ENCODE measurements at regions not wholly inside any gene's neighbourhood (a gene's known extent, or its start where the extent isn't known, plus 50 kb on each side); places are given as distances from the start of the nearest gene placed in this dataset.

- no peak for ATAC-seq
- H3K4me3 Mint-ChIP-seq: no peak overlapping the region
Observed at GRCh38 chr18:43596105-43596712, 318.9 kb upstream of the SYT4 start.

DNA sequence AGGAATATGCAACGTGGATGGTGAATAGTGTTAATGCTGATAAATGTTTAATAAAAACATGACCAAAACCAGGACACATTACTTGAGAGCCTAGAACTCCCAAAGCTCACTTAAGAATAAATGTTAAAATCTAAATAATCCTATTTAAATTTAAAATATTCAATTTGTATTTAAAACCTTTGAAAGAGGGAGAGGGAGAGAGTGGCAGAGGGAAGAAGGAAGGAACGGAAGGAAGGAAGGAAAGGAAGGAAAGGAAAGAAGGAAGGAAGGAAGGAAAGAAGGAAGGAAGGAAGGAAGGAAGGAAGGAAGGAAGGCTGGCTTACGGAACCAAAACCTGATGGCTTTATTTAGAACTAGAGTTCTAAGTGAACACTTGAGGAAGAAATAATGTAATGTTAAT is 324.1 kb upstream of the SYT4 start:
- DNase-seq (ENCODE audit: low spot score) (no peak), ATAC-seq (no peak)
- Mint-ChIP-seq H3K36me3 (peaks cover 14% of the 10 kb centered on the region), H3K9me3 (peaks cover 13% of the 10 kb centered on the region), H3K4me1 (ENCODE audit: low read depth in 2 of 2) (no peaks in the 10 kb centered on the region), H3K27ac (no peak overlapping the region), H3K4me3 (no peak overlapping the region), H3K27me3 (no peaks in the 10 kb centered on the region)

More at GRCh38 chr18:43596105-43596712, 318.9 kb upstream of the SYT4 start:
- Mint-ChIP-seq H3K9me3 (no peaks in the 10 kb centered on the region), H3K27ac (no peak overlapping the region), H3K27me3 (no peaks in the 10 kb centered on the region), H3K36me3 (no peaks in the 10 kb centered on the region), H3K4me1 (ENCODE audit: low read depth in 2 of 2) (no peaks in the 10 kb centered on the region)
- no peak for DNase-seq (ENCODE audit: low spot score)

- no peaks in the 10 kb centered on the region for H3K4me1 Mint-ChIP-seq (ENCODE audit: low read depth in 2 of 2)
- no peak overlapping the region for H3K4me3 Mint-ChIP-seq
- no peak overlapping the region for H3K27ac Mint-ChIP-seq
- no peak for DNase-seq (ENCODE audit: low spot score)
- no peak for ATAC-seq
- H3K36me3 Mint-ChIP-seq: peaks cover 19% of the 10 kb centered on the region
- no peaks in the 10 kb centered on the region for H3K27me3 Mint-ChIP-seq
- peaks cover 16% of the 10 kb centered on the region for H3K9me3 Mint-ChIP-seq
Observed at GRCh38 chr18:43605224-43605623, 327.9 kb upstream of the SYT4 start.

DNA sequence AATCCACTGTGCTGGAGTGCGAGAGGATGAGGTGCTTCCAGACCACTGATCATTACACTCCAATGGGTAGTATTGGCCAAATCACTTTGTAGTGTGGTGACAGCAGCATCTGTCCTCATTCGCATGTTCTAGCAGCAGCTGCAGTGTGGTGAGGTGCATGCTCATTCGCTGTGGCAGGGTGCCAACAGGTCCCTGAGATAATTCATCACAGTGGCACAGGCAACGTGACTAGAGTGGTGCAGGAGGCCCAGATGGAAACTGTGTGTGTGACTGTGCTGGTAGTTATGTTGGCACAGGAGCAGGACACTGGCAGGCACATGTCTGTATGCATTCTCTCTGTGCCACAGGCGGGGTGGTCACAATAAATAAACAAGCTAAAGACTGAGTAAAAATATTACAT is 329.5 kb upstream of the SYT4 start:
- Mint-ChIP-seq H3K9me3 (peaks cover 16% of the 10 kb centered on the region), H3K27me3 (no peaks in the 10 kb centered on the region), H3K4me3 (no peak overlapping the region), H3K36me3 (peaks cover 19% of the 10 kb centered on the region), H3K27ac (no peak overlapping the region), H3K4me1 (ENCODE audit: low read depth in 2 of 2) (no peaks in the 10 kb centered on the region)
- ATAC-seq: no peak
- DNase-seq (ENCODE audit: low spot score): no peak

DNA sequence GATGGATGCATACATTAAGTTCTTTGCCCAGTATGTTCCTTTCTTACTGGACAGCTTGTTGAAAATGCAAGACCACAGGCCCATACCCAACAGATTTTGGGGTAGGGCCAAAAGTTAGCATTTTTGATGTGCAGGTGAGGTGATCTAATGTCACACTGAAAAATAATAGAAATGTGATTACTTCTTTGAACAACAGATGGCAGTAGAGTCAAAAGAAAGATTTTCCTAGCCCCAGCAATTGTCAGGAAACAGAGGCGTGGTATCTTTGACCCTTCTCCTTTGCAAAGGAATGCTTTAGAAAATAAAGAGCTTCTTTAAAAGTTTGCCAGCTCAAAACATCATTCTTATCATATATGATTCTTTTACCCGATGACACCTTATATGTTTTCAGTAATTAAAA is 343.6 kb upstream of the SYT4 start:
- no peak overlapping the region for H3K4me3 Mint-ChIP-seq
- no peaks in the 10 kb centered on the region for H3K4me1 Mint-ChIP-seq (ENCODE audit: low read depth in 2 of 2)
- no peak for DNase-seq (ENCODE audit: low spot score)
- H3K27ac Mint-ChIP-seq: no peak overlapping the region
- H3K27me3 Mint-ChIP-seq: peaks cover 0 to 7% of the 10 kb centered on the region in 2 donors
- ATAC-seq: no peak
- no peaks in the 10 kb centered on the region for H3K9me3 Mint-ChIP-seq
- H3K36me3 Mint-ChIP-seq: no peaks in the 10 kb centered on the region

- Mint-ChIP-seq H3K36me3 (no peaks in the 10 kb centered on the region), H3K4me1 (ENCODE audit: low read depth in 2 of 2) (no peaks in the 10 kb centered on the region), H3K27ac (no peak overlapping the region), H3K4me3 (no peak overlapping the region), H3K27me3 (peaks cover 0 to 7% of the 10 kb centered on the region in 2 donors), H3K9me3 (no peaks in the 10 kb centered on the region)
- DNase-seq (ENCODE audit: low spot score) (no peak), ATAC-seq (no peak)
Observed at GRCh38 chr18:43622024-43622423, 344.7 kb upstream of the SYT4 start.

- H3K4me3 Mint-ChIP-seq: no peak overlapping the region
- ATAC-seq: no peak
- H3K4me1 Mint-ChIP-seq (ENCODE audit: low read depth in 2 of 2): no peaks in the 10 kb centered on the region
- H3K27ac Mint-ChIP-seq: no peak overlapping the region
- no peak for DNase-seq (ENCODE audit: low spot score)
- no peaks in the 10 kb centered on the region for H3K36me3 Mint-ChIP-seq
- H3K9me3 Mint-ChIP-seq: no peaks in the 10 kb centered on the region
- H3K27me3 Mint-ChIP-seq: peaks cover 0 to 7% of the 10 kb centered on the region in 2 donors
Observed at GRCh38 chr18:43625582-43625981, 348.3 kb upstream of the SYT4 start.

DNA sequence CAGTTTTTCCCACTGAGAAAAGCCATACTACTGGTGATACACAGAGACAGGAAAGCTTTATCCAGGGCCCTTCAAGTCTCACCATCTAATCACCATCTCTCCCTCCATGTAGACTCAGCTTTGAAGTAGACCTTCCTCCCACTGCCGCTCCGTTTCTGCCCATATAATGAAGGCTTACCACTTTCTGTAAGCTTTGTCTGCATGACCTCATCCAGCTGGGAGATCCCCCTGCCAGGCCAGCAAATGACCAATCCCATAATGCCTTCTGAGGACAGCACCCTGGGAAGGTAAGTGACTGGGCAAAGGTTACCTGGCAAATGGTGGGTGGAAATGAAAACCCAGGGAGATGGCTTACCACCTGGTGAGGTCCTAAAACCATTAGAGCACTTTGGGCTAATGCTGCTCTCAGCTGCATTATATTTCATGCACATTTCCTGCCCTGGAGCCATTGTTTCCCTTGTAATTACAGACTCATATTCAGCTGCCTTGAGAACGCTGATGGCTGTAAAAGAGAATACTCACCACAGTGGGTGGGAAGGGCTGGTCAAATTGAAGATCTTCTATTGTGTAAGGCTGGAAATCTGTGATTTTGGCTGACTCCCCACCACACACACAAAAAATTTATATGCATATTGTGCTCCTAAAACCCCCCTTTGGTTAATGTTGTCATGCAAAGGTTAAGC is 350.7 kb upstream of the SYT4 start:
- H3K4me1 Mint-ChIP-seq (ENCODE audit: low read depth in 2 of 2): no peaks in the 10 kb centered on the region
- no peak overlapping the region for H3K4me3 Mint-ChIP-seq
- DNase-seq (ENCODE audit: low spot score) (no peak), ATAC-seq (no peak)
- H3K36me3 Mint-ChIP-seq: no peaks in the 10 kb centered on the region
- H3K27ac Mint-ChIP-seq: no peak overlapping the region
- H3K27me3 Mint-ChIP-seq: peaks cover 0 to 7% of the 10 kb centered on the region in 2 donors
- no peaks in the 10 kb centered on the region for H3K9me3 Mint-ChIP-seq

DNA sequence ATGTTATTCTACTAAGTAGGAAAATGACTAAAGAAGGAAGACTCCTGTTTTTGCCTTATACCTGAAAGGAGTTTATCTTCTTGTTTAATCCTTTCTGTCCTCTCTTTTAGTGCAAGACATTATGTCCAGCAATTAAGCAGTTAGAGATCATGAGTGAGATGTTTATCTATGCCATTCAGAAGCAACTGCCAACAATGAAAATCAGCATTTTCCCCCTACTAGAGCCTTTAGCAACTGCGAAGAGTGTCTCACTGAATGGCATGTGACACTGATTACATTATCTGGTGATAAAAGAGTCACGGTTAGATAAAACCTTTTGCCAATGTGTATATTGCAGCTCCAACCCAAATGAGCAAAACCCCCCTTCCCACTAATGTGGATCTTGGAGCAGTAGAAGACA is 357.7 kb upstream of the SYT4 start:
- Mint-ChIP-seq H3K27ac (no peak overlapping the region), H3K4me1 (ENCODE audit: low read depth in 2 of 2) (no peaks in the 10 kb centered on the region), H3K9me3 (no peaks in the 10 kb centered on the region), H3K4me3 (no peak overlapping the region), H3K36me3 (no peaks in the 10 kb centered on the region), H3K27me3 (peaks cover 0 to 9% of the 10 kb centered on the region in 2 donors)
- ATAC-seq (no peak), DNase-seq (ENCODE audit: low spot score) (no peak)

GRCh38 chr18:43635397-43635796 is 358.1 kb upstream of the SYT4 start:
- Mint-ChIP-seq H3K4me1 (ENCODE audit: low read depth in 2 of 2) (no peaks in the 10 kb centered on the region), H3K4me3 (no peak overlapping the region), H3K36me3 (no peaks in the 10 kb centered on the region), H3K27ac (no peak overlapping the region), H3K27me3 (peaks cover 0 to 9% of the 10 kb centered on the region in 2 donors), H3K9me3 (no peaks in the 10 kb centered on the region)
- ATAC-seq: no peak
- DNase-seq (ENCODE audit: low spot score): no peak

GRCh38 chr18:43642727-43643330 is 365.5 kb upstream of the SYT4 start:
- no peak for DNase-seq (ENCODE audit: low spot score)
- Mint-ChIP-seq H3K27ac (no peak overlapping the region), H3K36me3 (no peaks in the 10 kb centered on the region), H3K9me3 (no peaks in the 10 kb centered on the region), H3K4me1 (ENCODE audit: low read depth in 2 of 2) (no peaks in the 10 kb centered on the region), H3K27me3 (no peaks in the 10 kb centered on the region), H3K4me3 (no peak overlapping the region)
- no peak for ATAC-seq

DNA sequence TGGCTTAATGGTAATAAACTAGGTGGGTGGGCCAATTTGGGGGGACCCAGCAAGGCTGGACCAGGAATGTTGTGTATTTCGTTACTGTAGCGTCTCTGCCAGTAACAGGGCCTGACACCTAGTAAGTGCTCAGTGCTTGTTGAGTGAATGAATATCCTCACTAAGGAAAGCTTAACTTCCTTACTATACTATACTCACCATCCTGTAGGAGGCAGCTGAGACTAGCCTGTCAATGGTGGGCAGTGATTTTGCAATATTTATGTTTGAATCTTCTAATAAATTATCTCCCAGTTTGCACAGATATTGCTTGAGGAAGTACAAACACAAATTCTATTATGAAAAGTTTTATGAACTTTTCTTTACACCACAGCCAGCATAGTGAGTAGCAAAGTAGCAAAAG is 370.7 kb upstream of the SYT4 start:
- H3K27ac Mint-ChIP-seq: no peak overlapping the region
- H3K4me1 Mint-ChIP-seq (ENCODE audit: low read depth in 2 of 2): no peaks in the 10 kb centered on the region
- DNase-seq (ENCODE audit: low spot score) (no peak), ATAC-seq (no peak)
- peaks cover 2% of the 10 kb centered on the region for H3K9me3 Mint-ChIP-seq
- no peak overlapping the region for H3K4me3 Mint-ChIP-seq
- no peaks in the 10 kb centered on the region for H3K27me3 Mint-ChIP-seq
- H3K36me3 Mint-ChIP-seq: no peaks in the 10 kb centered on the region

GRCh38 chr18:43649649-43650357 is 372.5 kb upstream of the SYT4 start:
- ATAC-seq: no peak
- H3K4me3 Mint-ChIP-seq: no peak overlapping the region
- DNase-seq (ENCODE audit: low spot score): no peak
- no peak overlapping the region for H3K27ac Mint-ChIP-seq
- H3K9me3 Mint-ChIP-seq: peaks cover 4% of the 10 kb centered on the region
- H3K4me1 Mint-ChIP-seq (ENCODE audit: low read depth in 2 of 2): no peaks in the 10 kb centered on the region
- no peaks in the 10 kb centered on the region for H3K36me3 Mint-ChIP-seq
- H3K27me3 Mint-ChIP-seq: no peaks in the 10 kb centered on the region

GRCh38 chr18:43650426-43650825 is 373.1 kb upstream of the SYT4 start:
- H3K27ac Mint-ChIP-seq: no peak overlapping the region
- peaks cover 6% of the 10 kb centered on the region for H3K9me3 Mint-ChIP-seq
- H3K4me1 Mint-ChIP-seq (ENCODE audit: low read depth in 2 of 2): no peaks in the 10 kb centered on the region
- H3K4me3 Mint-ChIP-seq: no peak overlapping the region
- H3K36me3 Mint-ChIP-seq: no peaks in the 10 kb centered on the region
- H3K27me3 Mint-ChIP-seq: no peaks in the 10 kb centered on the region
- no peak for ATAC-seq
- no peak for DNase-seq (ENCODE audit: low spot score)

Data from natural killer cell treated with Interleukin-12 subunit alpha and Interleukin-12 subunit beta and Interleukin-15 and Interleukin-18, amount 100 ng/mL, for 72 hours (primary cell).